Mesothelial cell of epicardium (in vitro differentiated cells): ENCODE measurements at regions not wholly inside any gene's neighbourhood (a gene's known extent, or its start where the extent isn't known, plus 50 kb on each side); places are given as distances from the start of the nearest gene placed in this dataset.

ENCODE experiments used
- DNase-seq, 2 experiments: peaks; one replicate each; pipeline ENCODE4 v3.0.0; 2021; ENCODE audit warnings: low spot score in 2 of 2; ENCODE audit not compliant: unreplicated experiment in 2 of 2
- H3K27ac Mint-ChIP-seq: 2 replicates; pipeline ENCODE4 v1.8.0; 2021; ENCODE audit warnings: mixed read lengths
- H3K27me3 Mint-ChIP-seq: 2 replicates; pipeline ENCODE4 v1.8.0; 2021; ENCODE audit warnings: low read depth, mixed read lengths
- H3K36me3 Mint-ChIP-seq: 2 replicates; pipeline ENCODE4 v1.8.0; 2021; ENCODE audit warnings: mixed read lengths
- H3K4me1 Mint-ChIP-seq: 2 replicates; pipeline ENCODE4 v1.8.0; 2021; ENCODE audit warnings: mixed read lengths
- H3K4me3 Mint-ChIP-seq: 2 replicates; pipeline ENCODE4 v1.8.0; 2021; ENCODE audit warnings: mild to moderate bottlenecking, moderate library complexity, mixed read lengths
- H3K9me3 Mint-ChIP-seq: 2 replicates; pipeline ENCODE4 v1.8.0; 2021; ENCODE audit warnings: mixed read lengths
- TF ChIP-seq, protein P1 (sequence below): fragments of 200-600 bp; sonication (generic); IDR thresholded peaks from one replicate; pipeline ENCODE4 v1.5.0; 2021; ENCODE audit warnings: antibody characterized with exemption; ENCODE audit not compliant: unreplicated experiment

DNA sequence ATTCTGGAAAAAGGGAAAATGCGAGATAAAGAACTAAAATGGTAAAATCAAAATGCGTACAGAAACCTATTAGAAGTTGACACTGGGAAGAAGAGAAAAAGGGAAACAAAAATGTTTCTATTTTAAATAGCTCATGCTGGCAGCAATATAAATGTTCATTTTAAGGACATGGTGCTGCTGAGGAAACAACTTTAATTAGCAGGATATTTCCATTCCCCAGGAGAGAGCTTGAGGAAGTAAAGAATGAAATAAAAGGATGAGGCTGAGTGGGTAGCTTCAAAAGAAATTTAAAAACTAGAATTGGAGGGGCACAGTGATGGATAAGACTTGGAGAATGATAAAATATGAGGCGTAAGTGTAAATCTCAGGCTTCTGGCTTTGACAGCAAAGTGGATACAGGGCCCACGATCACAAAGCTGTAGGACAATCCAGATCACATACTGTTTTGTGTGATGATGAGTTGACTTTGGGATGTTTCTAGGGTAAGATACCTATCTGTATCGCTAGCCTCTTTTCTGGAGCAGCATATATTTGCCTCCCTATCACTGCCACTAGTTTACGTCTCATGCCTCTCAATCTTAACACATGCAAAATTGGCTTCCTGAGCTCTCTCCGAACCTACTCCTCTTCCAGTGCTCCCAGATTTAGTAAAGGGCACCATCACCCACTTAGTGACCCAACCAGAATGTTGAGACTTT is 571.3 kb upstream of the MIR17HG start:
- H3K27me3 Mint-ChIP-seq: no peaks in the 10 kb centered on the region

GRCh38 chr13:90783273-90783672 is 564.2 kb upstream of the MIR17HG start:
- peaks cover 20% of the 10 kb centered on the region for H3K9me3 Mint-ChIP-seq
- no peaks in the 10 kb centered on the region for H3K27me3 Mint-ChIP-seq
- TF ChIP-seq, protein P1, sequence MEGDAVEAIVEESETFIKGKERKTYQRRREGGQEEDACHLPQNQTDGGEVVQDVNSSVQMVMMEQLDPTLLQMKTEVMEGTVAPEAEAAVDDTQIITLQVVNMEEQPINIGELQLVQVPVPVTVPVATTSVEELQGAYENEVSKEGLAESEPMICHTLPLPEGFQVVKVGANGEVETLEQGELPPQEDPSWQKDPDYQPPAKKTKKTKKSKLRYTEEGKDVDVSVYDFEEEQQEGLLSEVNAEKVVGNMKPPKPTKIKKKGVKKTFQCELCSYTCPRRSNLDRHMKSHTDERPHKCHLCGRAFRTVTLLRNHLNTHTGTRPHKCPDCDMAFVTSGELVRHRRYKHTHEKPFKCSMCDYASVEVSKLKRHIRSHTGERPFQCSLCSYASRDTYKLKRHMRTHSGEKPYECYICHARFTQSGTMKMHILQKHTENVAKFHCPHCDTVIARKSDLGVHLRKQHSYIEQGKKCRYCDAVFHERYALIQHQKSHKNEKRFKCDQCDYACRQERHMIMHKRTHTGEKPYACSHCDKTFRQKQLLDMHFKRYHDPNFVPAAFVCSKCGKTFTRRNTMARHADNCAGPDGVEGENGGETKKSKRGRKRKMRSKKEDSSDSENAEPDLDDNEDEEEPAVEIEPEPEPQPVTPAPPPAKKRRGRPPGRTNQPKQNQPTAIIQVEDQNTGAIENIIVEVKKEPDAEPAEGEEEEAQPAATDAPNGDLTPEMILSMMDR: no peak
- H3K36me3 Mint-ChIP-seq: no peaks in the 10 kb centered on the region
- no peaks in the 10 kb centered on the region for H3K4me1 Mint-ChIP-seq
- no peak for DNase-seq
- H3K27ac Mint-ChIP-seq: no peak overlapping the region
- no peak overlapping the region for H3K4me3 Mint-ChIP-seq

More for the DNA sequence above, 571.3 kb upstream of the MIR17HG start:
- peaks cover 24% of the 10 kb centered on the region for H3K4me1 Mint-ChIP-seq
- no peak for DNase-seq
- H3K4me3 Mint-ChIP-seq: no peak overlapping the region
- TF ChIP-seq, protein P1: no peak
- H3K9me3 Mint-ChIP-seq: no peaks in the 10 kb centered on the region
- H3K27ac Mint-ChIP-seq: no peak overlapping the region
- H3K36me3 Mint-ChIP-seq: no peaks in the 10 kb centered on the region

DNA sequence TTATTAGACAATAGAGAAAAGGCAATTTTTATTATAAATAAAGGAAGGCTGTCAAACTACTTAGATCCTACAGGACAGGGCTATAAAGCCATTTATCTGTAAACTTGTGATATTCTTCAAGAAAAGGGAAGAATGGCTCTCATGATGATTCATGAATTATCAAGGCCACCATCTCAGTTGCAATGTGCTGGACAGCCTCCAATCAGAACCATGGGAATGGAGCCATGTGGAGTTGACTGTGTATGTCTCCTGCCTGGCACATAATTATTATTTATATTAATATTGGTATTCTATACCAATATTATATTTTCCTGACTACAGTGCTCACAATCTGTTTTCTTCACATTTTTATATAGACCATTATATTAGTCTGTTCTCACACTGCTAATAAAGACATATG is 560.5 kb upstream of the MIR17HG start:
- Mint-ChIP-seq H3K4me3 (no peak overlapping the region), H3K9me3 (peaks cover 20% of the 10 kb centered on the region), H3K27me3 (no peaks in the 10 kb centered on the region), H3K27ac (no peak overlapping the region), H3K36me3 (no peaks in the 10 kb centered on the region), H3K4me1 (no peaks in the 10 kb centered on the region)
- TF ChIP-seq, protein P1: no peak
- DNase-seq: no peak

GRCh38 chr13:90792335-90792734 is 555.2 kb upstream of the MIR17HG start:
- DNase-seq: no peak
- peaks cover 3% of the 10 kb centered on the region for H3K4me1 Mint-ChIP-seq

DNA sequence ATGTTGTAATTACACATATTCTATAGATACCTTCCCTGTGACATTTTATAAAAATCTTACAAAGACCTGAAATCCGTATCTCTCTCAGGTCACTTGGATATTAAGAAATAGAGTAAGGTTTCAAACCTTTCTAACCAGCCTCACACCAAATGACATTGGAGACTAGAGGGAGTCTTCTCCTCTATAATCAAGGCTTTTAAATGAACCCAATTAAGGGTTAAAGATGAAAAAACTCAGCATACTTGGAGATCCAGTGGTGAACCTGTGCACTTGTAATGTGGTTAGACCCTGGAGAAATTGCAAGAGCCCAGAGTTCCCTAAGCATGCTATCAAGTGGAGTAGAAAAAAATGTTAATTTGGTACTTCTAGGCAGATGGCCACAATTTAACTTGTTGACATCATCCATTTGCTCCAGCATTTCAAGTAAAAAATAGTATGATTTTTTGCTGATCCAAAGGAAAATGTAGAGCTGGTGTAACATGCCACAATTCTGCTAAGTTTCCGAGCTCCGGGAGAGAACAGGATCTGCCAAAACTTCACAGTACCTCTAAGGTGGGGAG is 554.1 kb upstream of the MIR17HG start:
- Mint-ChIP-seq H3K4me1 (peaks cover 10% of the 10 kb centered on the region), H3K4me3 (no peak overlapping the region), H3K27me3 (no peaks in the 10 kb centered on the region), H3K27ac (no peak overlapping the region), H3K9me3 (no peaks in the 10 kb centered on the region), H3K36me3 (no peaks in the 10 kb centered on the region)
- no peak for DNase-seq
- TF ChIP-seq, protein P1: no peak

More at GRCh38 chr13:90792335-90792734, 555.2 kb upstream of the MIR17HG start:
- Mint-ChIP-seq H3K27me3 (no peaks in the 10 kb centered on the region), H3K4me3 (no peak overlapping the region), H3K27ac (no peak overlapping the region), H3K9me3 (peaks cover under 1% of the 10 kb centered on the region), H3K36me3 (no peaks in the 10 kb centered on the region)
- TF ChIP-seq, protein P1: no peak
